Kidney epithelial cell (primary cell): ENCODE measurements at regions not wholly inside any gene's neighbourhood (a gene's known extent, or its start where the extent isn't known, plus 50 kb on each side); places are given as distances from the start of the nearest gene placed in this dataset.

Experiments used
- DNase-seq: peaks from one replicate; pipeline ENCODE4 v3.0.0-alpha.2; 2010; ENCODE audit warnings: low read depth
- H3K27me3 ChIP-seq: 2 replicates; pipeline ENCODE4 v1.6.0; 2011; ENCODE audit warnings: low read length; ENCODE audit not compliant: control insufficient read depth, insufficient read depth
- H3K36me3 ChIP-seq: 2 replicates; pipeline ENCODE4 v1.5.1; 2011; ENCODE audit warnings: low read length; ENCODE audit not compliant: control insufficient read depth, insufficient read depth
- H3K4me3 ChIP-seq: 2 replicates; pipeline ENCODE4 v1.5.1; 2011; ENCODE audit warnings: low read depth, mild to moderate bottlenecking, control low read depth, low read length
- TF ChIP-seq, protein P1 (sequence below): IDR thresholded peaks from 2 replicates; pipeline ENCODE4 v1.5.1; 2011; ENCODE audit warnings: mild to moderate bottlenecking, moderate library complexity, low read length, control low read depth, inconsistent platforms; ENCODE audit not compliant: insufficient read depth, poor library complexity, severe bottlenecking

DNA sequence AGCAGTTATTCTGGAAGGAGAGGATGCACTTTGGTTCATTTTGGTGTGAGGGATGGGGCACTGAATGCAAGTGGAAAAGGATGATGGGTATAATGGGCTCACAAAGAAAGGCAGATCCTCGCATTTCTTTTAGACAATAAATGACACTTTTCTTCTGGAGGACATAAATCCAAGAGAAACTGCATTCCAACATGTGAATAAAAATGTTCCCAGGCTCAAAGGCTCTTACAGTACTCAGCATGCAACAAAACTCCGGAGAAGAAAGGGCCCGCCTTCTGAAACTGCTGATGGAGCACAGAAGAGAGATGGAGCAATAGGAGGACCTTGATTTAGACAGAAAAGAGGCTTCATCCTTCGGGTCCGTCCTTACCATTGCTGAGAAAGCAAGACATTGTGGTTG lies 538.2 kb upstream of the DPP6 start:
- TF ChIP-seq, protein P1, sequence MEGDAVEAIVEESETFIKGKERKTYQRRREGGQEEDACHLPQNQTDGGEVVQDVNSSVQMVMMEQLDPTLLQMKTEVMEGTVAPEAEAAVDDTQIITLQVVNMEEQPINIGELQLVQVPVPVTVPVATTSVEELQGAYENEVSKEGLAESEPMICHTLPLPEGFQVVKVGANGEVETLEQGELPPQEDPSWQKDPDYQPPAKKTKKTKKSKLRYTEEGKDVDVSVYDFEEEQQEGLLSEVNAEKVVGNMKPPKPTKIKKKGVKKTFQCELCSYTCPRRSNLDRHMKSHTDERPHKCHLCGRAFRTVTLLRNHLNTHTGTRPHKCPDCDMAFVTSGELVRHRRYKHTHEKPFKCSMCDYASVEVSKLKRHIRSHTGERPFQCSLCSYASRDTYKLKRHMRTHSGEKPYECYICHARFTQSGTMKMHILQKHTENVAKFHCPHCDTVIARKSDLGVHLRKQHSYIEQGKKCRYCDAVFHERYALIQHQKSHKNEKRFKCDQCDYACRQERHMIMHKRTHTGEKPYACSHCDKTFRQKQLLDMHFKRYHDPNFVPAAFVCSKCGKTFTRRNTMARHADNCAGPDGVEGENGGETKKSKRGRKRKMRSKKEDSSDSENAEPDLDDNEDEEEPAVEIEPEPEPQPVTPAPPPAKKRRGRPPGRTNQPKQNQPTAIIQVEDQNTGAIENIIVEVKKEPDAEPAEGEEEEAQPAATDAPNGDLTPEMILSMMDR = no peak
- Histone ChIP-seq H3K36me3 (no peaks in the 10 kb centered on the region), H3K4me3 (no peak overlapping the region), H3K27me3 (no peaks in the 10 kb centered on the region)
- no peak for DNase-seq

DNA sequence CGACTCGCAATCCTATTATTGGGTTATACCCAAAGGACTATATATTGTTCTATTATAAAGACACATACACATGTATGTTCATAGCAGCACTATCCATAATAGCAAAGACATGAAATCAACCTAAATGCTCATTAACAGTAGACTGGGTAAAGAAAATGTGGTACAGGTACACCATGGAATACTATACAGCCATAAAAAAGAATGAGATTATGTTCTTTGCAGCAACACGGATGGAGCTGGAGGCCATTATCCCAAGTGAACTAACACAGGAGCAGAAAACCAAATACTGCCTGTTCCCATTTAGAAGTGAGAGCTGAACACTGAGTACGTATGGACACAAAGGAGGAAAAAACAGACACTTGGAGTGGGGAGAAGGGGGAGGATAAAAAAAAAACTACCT lies 536.8 kb upstream of the DPP6 start:
- Histone ChIP-seq H3K36me3 (no peaks in the 10 kb centered on the region), H3K27me3 (no peaks in the 10 kb centered on the region), H3K4me3 (no peak overlapping the region)
- DNase-seq = no peak
- TF ChIP-seq, protein P1 = no peak

DNA sequence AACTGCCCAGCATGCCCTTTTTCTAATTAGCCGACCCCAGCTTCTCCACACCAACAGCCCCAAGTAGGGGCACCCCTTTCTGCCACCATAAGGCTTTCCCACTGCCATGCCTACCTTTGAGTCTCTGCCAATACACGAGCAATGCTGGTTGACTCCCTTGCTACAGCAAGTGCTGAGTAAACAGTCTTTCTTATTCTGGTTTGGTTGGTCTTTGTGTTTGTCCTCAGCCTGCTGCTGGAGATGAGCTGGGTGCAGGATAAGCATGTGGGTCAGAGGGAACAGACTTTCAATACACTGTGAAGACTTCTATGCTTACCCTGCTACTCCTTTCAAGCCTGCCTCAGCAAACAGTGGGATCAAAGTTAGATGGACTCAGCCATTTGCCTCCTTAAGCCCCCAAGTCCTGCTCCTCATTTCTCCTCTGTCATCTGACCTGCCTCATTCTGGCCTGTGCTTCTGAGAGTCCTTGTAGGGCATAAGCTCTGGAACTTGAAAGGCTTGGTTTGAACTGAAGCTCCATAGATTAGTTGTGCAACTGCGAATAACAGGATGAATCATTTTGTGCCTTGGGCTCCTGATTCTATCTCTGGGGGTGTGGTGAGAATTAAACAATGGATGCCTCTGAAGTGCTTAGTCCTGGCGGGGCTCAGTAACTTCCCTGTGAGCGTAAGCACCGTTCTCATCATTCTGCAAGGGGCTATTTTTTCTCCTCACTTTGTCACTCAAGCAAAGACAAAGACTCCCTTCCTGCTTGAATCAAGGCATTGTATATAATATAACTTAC lies 533.8 kb upstream of the DPP6 start:
- Histone ChIP-seq H3K4me3 (no peak overlapping the region), H3K27me3 (no peaks in the 10 kb centered on the region), H3K36me3 (no peaks in the 10 kb centered on the region)
- TF ChIP-seq, protein P1 = no peak
- DNase-seq = no peak

DNA sequence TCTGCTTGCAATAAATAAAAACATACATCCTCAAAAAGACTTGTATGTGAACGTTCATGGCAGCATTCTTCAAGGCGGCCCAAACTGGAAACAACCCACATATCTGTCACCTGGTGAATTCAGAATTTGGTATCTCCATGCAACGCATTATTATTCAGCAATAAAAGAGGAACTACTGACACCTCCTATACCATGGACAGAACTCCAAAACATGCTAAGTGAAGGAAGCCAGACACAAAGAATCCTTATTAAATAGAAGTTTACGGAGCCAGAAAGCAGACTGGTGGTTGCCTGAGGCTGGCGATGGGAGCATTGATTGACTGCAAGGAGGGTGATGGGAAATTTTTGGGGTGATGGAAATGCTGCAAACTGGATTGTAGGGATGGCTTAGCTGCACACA lies 530.8 kb upstream of the DPP6 start:
- Histone ChIP-seq H3K27me3 (no peaks in the 10 kb centered on the region), H3K4me3 (no peak overlapping the region), H3K36me3 (no peaks in the 10 kb centered on the region)
- TF ChIP-seq, protein P1 = no peak
- DNase-seq = no peak

DNA sequence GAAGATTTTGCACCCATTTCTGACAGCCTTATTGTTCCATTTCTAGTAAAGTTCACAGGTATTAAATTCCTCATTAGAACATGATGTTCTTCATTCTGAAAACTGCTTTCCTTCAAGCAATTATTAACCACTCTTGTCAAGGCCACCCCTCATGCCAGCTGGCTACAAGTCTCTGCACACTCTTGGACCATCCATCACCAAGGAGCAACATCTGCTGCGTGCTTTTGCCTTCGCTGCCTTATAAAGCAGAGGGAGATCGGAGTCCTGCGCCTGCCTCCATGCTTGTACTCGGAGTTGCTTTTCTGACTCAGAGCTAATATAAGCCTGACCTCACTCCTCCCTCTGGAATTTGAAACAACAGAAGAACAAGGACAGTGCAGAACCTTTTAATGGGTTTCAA lies 529.9 kb upstream of the DPP6 start:
- Histone ChIP-seq H3K4me3 (no peak overlapping the region), H3K36me3 (no peaks in the 10 kb centered on the region), H3K27me3 (no peaks in the 10 kb centered on the region)
- TF ChIP-seq, protein P1 = no peak
- no peak for DNase-seq

DNA sequence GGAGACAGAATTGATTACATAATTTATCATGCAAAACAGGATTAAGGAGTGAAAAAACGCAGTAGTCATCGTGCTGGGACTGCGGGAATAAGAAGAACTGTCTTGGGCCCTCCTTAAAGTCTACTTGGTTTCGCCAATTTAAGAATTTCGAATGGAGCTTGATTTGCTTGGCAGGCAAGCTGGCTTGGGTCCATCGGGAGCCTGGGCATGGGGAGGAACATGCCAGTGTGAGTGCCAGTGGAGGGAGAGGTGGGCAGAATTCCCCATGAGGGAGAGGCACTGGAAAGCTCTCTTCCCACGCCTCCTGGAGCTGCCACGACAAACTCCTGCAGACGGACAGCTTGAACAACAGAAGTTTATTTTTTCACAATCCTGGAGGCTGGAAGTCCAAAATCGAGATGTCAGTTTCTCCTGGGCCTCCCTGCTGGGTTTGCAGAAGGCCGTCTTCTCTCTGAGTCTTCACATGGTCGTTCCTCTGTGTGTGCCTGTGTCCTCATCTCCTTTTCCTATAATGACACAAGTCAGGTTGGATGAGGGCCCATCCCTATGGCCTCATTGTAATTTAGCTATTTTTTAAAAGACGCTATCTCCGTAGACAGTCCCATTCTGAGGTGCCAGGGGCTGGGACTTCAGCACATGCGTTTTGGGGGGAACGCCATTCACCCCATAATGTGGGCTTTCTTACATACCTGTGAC lies 528.7 kb upstream of the DPP6 start:
- no peak overlapping the region for H3K4me3 ChIP-seq
- no peak for DNase-seq
- no peaks in the 10 kb centered on the region for H3K27me3 ChIP-seq
- TF ChIP-seq, protein P1 = no peak
- H3K36me3 ChIP-seq = no peaks in the 10 kb centered on the region
